ENCODE measurements at regions not wholly inside any gene's neighbourhood (a gene's known extent, or its start where the extent isn't known, plus 50 kb on each side); places are given as distances from the start of the nearest gene placed in this dataset.

- TF ChIP-seq CTCF (conservative IDR thresholded peaks at IDR 0.05; ENCODE audit: low read depth, low read length) (no peak), EZH2 (IDR thresholded peaks at IDR 0.05; ENCODE audit: borderline replicate concordance, low read depth, low read length, poor library complexity, severe bottlenecking) (no peak)
Observed at GRCh38 chr4:175413561-175413960, 398.5 kb downstream of the GPM6A start.
